ENCODE measurements at regions not wholly inside any gene's neighbourhood (a gene's known extent, or its start where the extent isn't known, plus 50 kb on each side); places are given as distances from the start of the nearest gene placed in this dataset.
"Not testable (repeated sequence)": the region's sequence is repeated elsewhere in the genome, so short reads cannot be mapped to it uniquely, and the experiment has no call there.

DNA sequence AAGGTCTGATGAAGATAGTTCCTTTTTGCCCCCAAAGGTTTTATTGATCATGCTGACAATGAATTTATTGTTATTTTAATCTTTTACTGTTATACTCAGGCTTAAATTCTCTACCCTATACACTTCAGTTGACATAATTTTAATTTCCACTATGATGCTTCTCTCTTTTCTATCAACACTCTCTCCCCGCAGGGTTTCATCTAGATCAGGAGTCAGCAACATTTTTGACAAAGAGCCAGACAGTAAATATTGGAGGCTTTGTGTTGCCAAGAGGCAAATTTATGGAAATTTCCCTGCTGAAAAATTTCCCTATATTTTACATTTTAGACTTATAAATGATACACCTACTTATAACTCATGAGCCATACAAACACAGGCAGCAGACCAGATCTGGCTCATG is 524.0 kb upstream of the ZNF337 start:
- TF ChIP-seq POLR2AphosphoS5 (IDR thresholded peaks at IDR 0.05); POLR2A (IDR thresholded peaks at IDR 0.05; ENCODE audit: low read depth): not testable (repeated sequence)
- TF ChIP-seq, protein P1, sequence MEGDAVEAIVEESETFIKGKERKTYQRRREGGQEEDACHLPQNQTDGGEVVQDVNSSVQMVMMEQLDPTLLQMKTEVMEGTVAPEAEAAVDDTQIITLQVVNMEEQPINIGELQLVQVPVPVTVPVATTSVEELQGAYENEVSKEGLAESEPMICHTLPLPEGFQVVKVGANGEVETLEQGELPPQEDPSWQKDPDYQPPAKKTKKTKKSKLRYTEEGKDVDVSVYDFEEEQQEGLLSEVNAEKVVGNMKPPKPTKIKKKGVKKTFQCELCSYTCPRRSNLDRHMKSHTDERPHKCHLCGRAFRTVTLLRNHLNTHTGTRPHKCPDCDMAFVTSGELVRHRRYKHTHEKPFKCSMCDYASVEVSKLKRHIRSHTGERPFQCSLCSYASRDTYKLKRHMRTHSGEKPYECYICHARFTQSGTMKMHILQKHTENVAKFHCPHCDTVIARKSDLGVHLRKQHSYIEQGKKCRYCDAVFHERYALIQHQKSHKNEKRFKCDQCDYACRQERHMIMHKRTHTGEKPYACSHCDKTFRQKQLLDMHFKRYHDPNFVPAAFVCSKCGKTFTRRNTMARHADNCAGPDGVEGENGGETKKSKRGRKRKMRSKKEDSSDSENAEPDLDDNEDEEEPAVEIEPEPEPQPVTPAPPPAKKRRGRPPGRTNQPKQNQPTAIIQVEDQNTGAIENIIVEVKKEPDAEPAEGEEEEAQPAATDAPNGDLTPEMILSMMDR (IDR thresholded peaks at IDR 0.05), result not testable (repeated sequence)

All from esophagus muscularis mucosa (tissue), 3 donors.